ENCODE measurements at regions not wholly inside any gene's neighbourhood (a gene's known extent, or its start where the extent isn't known, plus 50 kb on each side); places are given as distances from the start of the nearest gene placed in this dataset.
A peak's percentile ranks its signal among the peaks of the same experiment; 100 is the strongest.

GRCh38 chr14:46788994-46789393, 137.4 kb upstream of the RPL10L start:
- no peak overlapping the region for H3K4me3 ChIP-seq (ENCODE audit: low read depth, low read length)
- no peak for DNase-seq (ENCODE audit: extremely low spot score)
- 82% methylated on average over 2 of the region's 2 CpGs for WGBS
- H3K36me3 ChIP-seq (ENCODE audit: insufficient read depth): no peaks in the 10 kb centered on the region
- no peaks in the 10 kb centered on the region for H3K4me1 ChIP-seq (ENCODE audit: insufficient read depth)
- no peak overlapping the region for H3K27ac ChIP-seq (ENCODE audit: low read depth)

- no peak for DNase-seq (ENCODE audit: extremely low spot score)
- H3K4me1 ChIP-seq (ENCODE audit: insufficient read depth): no peaks in the 10 kb centered on the region
- WGBS: 89% methylated on average over 1 of the region's 1 CpG
- no peak overlapping the region for H3K4me3 ChIP-seq (ENCODE audit: low read depth, low read length)
- no peak overlapping the region for H3K27ac ChIP-seq (ENCODE audit: low read depth)
- H3K36me3 ChIP-seq (ENCODE audit: insufficient read depth): no peaks in the 10 kb centered on the region
Measured at GRCh38 chr14:46782281-46782680, 130.7 kb upstream of the RPL10L start.

- no peak for DNase-seq (ENCODE audit: extremely low spot score)
- H3K36me3 ChIP-seq (ENCODE audit: insufficient read depth): no peaks in the 10 kb centered on the region
- WGBS: 55% methylated on average over 1 of the region's 1 CpG
Measured at GRCh38 chr14:46769292-46769691, 117.7 kb upstream of the RPL10L start.

GRCh38 chr14:46747001-46747652, 95.5 kb upstream of the RPL10L start:
- no peak overlapping the region for H3K27ac ChIP-seq (ENCODE audit: low read depth)
- 76% methylated on average over 5 of the region's 5 CpGs for WGBS
- no peak for DNase-seq (ENCODE audit: extremely low spot score)

More at GRCh38 chr14:46769292-46769691, 117.7 kb upstream of the RPL10L start:
- Histone ChIP-seq H3K4me3 (ENCODE audit: low read depth, low read length) (no peak overlapping the region), H3K4me1 (ENCODE audit: insufficient read depth) (no peaks in the 10 kb centered on the region), H3K27ac (ENCODE audit: low read depth) (no peak overlapping the region)

GRCh38 chr14:46734286-46734685, 82.7 kb upstream of the RPL10L start:
- no peak overlapping the region for H3K4me3 ChIP-seq (ENCODE audit: low read depth, low read length)
- peak; percentile 5 for DNase-seq (ENCODE audit: extremely low spot score)
- no peaks in the 10 kb centered on the region for H3K36me3 ChIP-seq (ENCODE audit: insufficient read depth)
- H3K4me1 ChIP-seq (ENCODE audit: insufficient read depth): no peaks in the 10 kb centered on the region
- 66% methylated on average over 4 of the region's 4 CpGs for WGBS
- no peak overlapping the region for H3K27ac ChIP-seq (ENCODE audit: low read depth)

More at GRCh38 chr14:46747001-46747652, 95.5 kb upstream of the RPL10L start:
- H3K4me3 ChIP-seq (ENCODE audit: low read depth, low read length): no peak overlapping the region
- no peaks in the 10 kb centered on the region for H3K4me1 ChIP-seq (ENCODE audit: insufficient read depth)
- no peaks in the 10 kb centered on the region for H3K36me3 ChIP-seq (ENCODE audit: insufficient read depth)

GRCh38 chr14:46717211-46717610, 65.6 kb upstream of the RPL10L start:
- H3K4me1 ChIP-seq (ENCODE audit: insufficient read depth): no peaks in the 10 kb centered on the region
- no peak overlapping the region for H3K4me3 ChIP-seq (ENCODE audit: low read depth, low read length)
- H3K27ac ChIP-seq (ENCODE audit: low read depth): no peak overlapping the region
- DNase-seq (ENCODE audit: extremely low spot score): no peak
- WGBS: 73% methylated on average over 3 of the region's 3 CpGs
- no peaks in the 10 kb centered on the region for H3K36me3 ChIP-seq (ENCODE audit: insufficient read depth)

Data from urinary bladder (tissue), 3 donors.